SK-N-SH (cell line): ENCODE measurements at regions not wholly inside any gene's neighbourhood (a gene's known extent, or its start where the extent isn't known, plus 50 kb on each side); places are given as distances from the start of the nearest gene placed in this dataset.

ENCODE experiments used
- CTCF ChIA-PET: fragments of 300-600, 350-600 bp; formaldehyde crosslinking; extraction: SDS; loops from one replicate; lab custom pipeline; 2021; lab: Yijun Ruan, JAX
- POLR2A ChIA-PET: fragments of 350-600 bp; sonication (Branson Sonifier 250); formaldehyde crosslinking; extraction: SDS; loops from one replicate; lab custom pipeline; 2020; ENCODE audit warnings: antibody characterized with exemption, inconsistent platforms; lab: Yijun Ruan, JAX
- DNase-seq: peaks from one replicate; pipeline ENCODE4 v3.0.0; 2012
- H2AFZ ChIP-seq: fragments of 200-600 bp; sonication (generic); 2 replicates; pipeline ENCODE4 v1.8.1; 2016; ENCODE audit warnings: antibody characterized with exemption, mild to moderate bottlenecking, low read depth
- H3F3A ChIP-seq: fragments of 200-600 bp; sonication (generic); replicated peaks from 2 replicates; pipeline ENCODE3; 2016; ENCODE audit warnings: antibody characterized with exemption, mild to moderate bottlenecking; ENCODE audit not compliant: insufficient read depth
- H3K27ac ChIP-seq, 2 experiments: fragments of 200-500 bp in 1 of 2; fragments of 200-600 bp in 1 of 2; sonication (Bioruptor generic) in 1 of 2; sonication (generic), shearing (Covaris generic) in 1 of 2; 2 replicates each; pipeline versions ENCODE4 v1.5.1 to v1.6.1; 2014 to 2016; ENCODE audit warnings: low read depth in 2 of 2, inconsistent platforms in 1 of 2, low read length in 1 of 2, mild to moderate bottlenecking in 1 of 2, mixed read lengths in 1 of 2
- H3K27me3 ChIP-seq: fragments of 200-600 bp; sonication (generic), shearing (Covaris generic); 2 replicates; pipeline ENCODE4 v1.6.1; 2016; ENCODE audit warnings: mixed run types; ENCODE audit not compliant: insufficient read depth
- H3K36me3 ChIP-seq, 2 experiments: fragments of 200-500 bp in 1 of 2; fragments of 200-600 bp in 1 of 2; sonication (Bioruptor generic) in 1 of 2; sonication (generic) in 1 of 2; replicated peaks in 1 of 2; 2 replicates each; pipeline versions ENCODE3 to v1.5.1; 2014 to 2016; ENCODE audit warnings: low read length in 1 of 2, mild to moderate bottlenecking in 1 of 2; ENCODE audit not compliant: insufficient read depth in 2 of 2, control insufficient read depth in 1 of 2
- H3K4me1 ChIP-seq, 2 experiments: fragments of 200-500 bp in 1 of 2; fragments of 200-600 bp in 1 of 2; sonication (Bioruptor generic) in 1 of 2; sonication (generic), shearing (Covaris generic) in 1 of 2; 2 replicates each; pipeline versions ENCODE4 v1.5.1 to v1.6.1; 2014 to 2016; ENCODE audit warnings: low read depth in 1 of 2, low read length in 1 of 2, mixed run types in 1 of 2; ENCODE audit not compliant: insufficient read depth in 2 of 2, control insufficient read depth in 1 of 2
- H3K4me2 ChIP-seq: fragments of 200-600 bp; sonication (generic), shearing (Covaris generic); 2 replicates; pipeline ENCODE4 v1.6.1; 2017; ENCODE audit warnings: mixed run types
- H3K4me3 ChIP-seq, 2 experiments: fragments of 200-500 bp in 1 of 2; fragments of 200-600 bp in 1 of 2; sonication (Bioruptor generic) in 1 of 2; sonication (generic), shearing (Covaris generic) in 1 of 2; 2 replicates each; pipeline versions ENCODE4 v1.5.1 to v1.8.1; 2014 to 2016; ENCODE audit warnings: low read depth in 2 of 2, inconsistent platforms in 1 of 2, low read length in 1 of 2, mild to moderate bottlenecking in 1 of 2, mixed read lengths in 1 of 2, moderate library complexity in 1 of 2
- H3K79me2 ChIP-seq: fragments of 200-600 bp; sonication (generic); 2 replicates; pipeline ENCODE4 v1.8.1; 2017; ENCODE audit warnings: mild to moderate bottlenecking; ENCODE audit not compliant: insufficient read depth
- H3K9ac ChIP-seq: fragments of 200-600 bp; sonication (generic); 2 replicates; pipeline ENCODE4 v1.6.1; 2017; ENCODE audit warnings: mixed run types
- H3K9me2 ChIP-seq: fragments of 200-600 bp; sonication (generic); 2 replicates; pipeline ENCODE4 v1.6.1; 2017; ENCODE audit warnings: mixed run types
- H3K9me3 ChIP-seq: fragments of 200-600 bp; sonication (generic); 2 replicates; pipeline ENCODE4 v1.6.1; 2017; ENCODE audit warnings: mixed run types, mild to moderate bottlenecking, moderate library complexity
- H4K20me1 ChIP-seq: fragments of 200-600 bp; sonication (generic); 2 replicates; pipeline ENCODE4 v1.6.1; 2017; ENCODE audit warnings: mild to moderate bottlenecking, mixed run types; ENCODE audit not compliant: insufficient read depth
- CHD2 ChIP-seq: fragments of 150-350 bp; IDR thresholded peaks from 2 replicates; pipeline ENCODE4 v1.6.1; 2018; ENCODE audit warnings: low read length; ENCODE audit not compliant: partially characterized antibody
- CTCF ChIP-seq: fragments of 200-600 bp; sonication (generic); IDR thresholded peaks from 2 replicates; pipeline ENCODE4 v1.6.1; 2017; ENCODE audit warnings: antibody characterized with exemption, mild to moderate bottlenecking, moderate library complexity
- ELF1 ChIP-seq: IDR thresholded peaks from 2 replicates; pipeline ENCODE4 v1.4.0; 2012
- FOSL2 ChIP-seq: IDR thresholded peaks from 2 replicates; pipeline ENCODE4 v1.4.0; 2012; ENCODE audit warnings: low read depth, mild to moderate bottlenecking, moderate library complexity, borderline replicate concordance
- FOXM1 ChIP-seq: IDR thresholded peaks from 2 replicates; pipeline ENCODE4 v1.4.0; 2012; ENCODE audit warnings: low read depth, mild to moderate bottlenecking
- GATA2 ChIP-seq: sonication (generic); formaldehyde crosslinking; IDR thresholded peaks from 2 replicates; pipeline ENCODE4 v1.5.0; 2020; ENCODE audit warnings: mild to moderate bottlenecking, missing genetic modification reagents
- JUND ChIP-seq: IDR thresholded peaks from 2 replicates; pipeline ENCODE4 v1.4.0; 2012
- MXI1 ChIP-seq: IDR thresholded peaks from 2 replicates; pipeline ENCODE4 v1.6.1; 2012; ENCODE audit warnings: mild to moderate bottlenecking, low read depth, low read length, improper control_type of control experiment
- NRF1 ChIP-seq: IDR thresholded peaks from 2 replicates; pipeline ENCODE4 v1.6.1; 2012; ENCODE audit warnings: low read depth, mild to moderate bottlenecking, low read length
- REST ChIP-seq: IDR thresholded peaks from 2 replicates; pipeline ENCODE4 v1.6.1; 2012; ENCODE audit warnings: mild to moderate bottlenecking, low read depth, low read length, moderate library complexity
- TAF1 ChIP-seq: IDR thresholded peaks from 2 replicates; pipeline ENCODE4 v1.6.1; 2012; ENCODE audit warnings: low read depth, mild to moderate bottlenecking, low read length, moderate library complexity, borderline replicate concordance
- TCF12 ChIP-seq: IDR thresholded peaks from 2 replicates; pipeline ENCODE4 v1.4.0; 2012
- TEAD4 ChIP-seq: IDR thresholded peaks from 2 replicates; pipeline ENCODE4 v1.4.0; 2012; ENCODE audit warnings: mild to moderate bottlenecking, borderline replicate concordance; ENCODE audit not compliant: insufficient read depth
- USF2 ChIP-seq: fragments of 150-350 bp; IDR thresholded peaks from 2 replicates; pipeline ENCODE4 v1.6.1; 2017; ENCODE audit warnings: antibody characterized with exemption, low read length, low read depth, borderline replicate concordance
- WGBS: methylation state at CpG from one replicate; pipeline ENCODE4 v1.1.6; 2017; ENCODE audit warnings: low lambda C conversion rate; 5-methylcytosine and 5-hydroxymethylcytosine counted together
- TF ChIP-seq, protein P1 (sequence below): IDR thresholded peaks from 2 replicates; pipeline ENCODE4; 2012

- Histone ChIP-seq H3K4me3 (no peak overlapping the region), H3K27me3 (no peaks in the 10 kb centered on the region), H3K9ac (no peak overlapping the region), H3K36me3 (no peaks in the 10 kb centered on the region), H3K9me2 (0 out of 2 replicates have a peak, but pooled peaks cover 3% of the 10 kb centered on the region), H3F3A (no peaks in the 10 kb centered on the region), H3K79me2 (no peaks in the 10 kb centered on the region), H3K27ac (no peak overlapping the region), H2AFZ (no peak overlapping the region), H4K20me1 (no peaks in the 10 kb centered on the region), H3K9me3 (no peaks in the 10 kb centered on the region), H3K4me1 (no peaks in the 10 kb centered on the region), H3K4me2 (no peak overlapping the region)
- 1% methylated on average over 2 of the region's 2 CpGs for WGBS
- ChIA-PET CTCF (no interaction called here), POLR2A (no interaction called here)
- no peak for TF ChIP-seq FOSL2
- no peak for TF ChIP-seq GATA2 (CRISPR knock-in tag)
- TF ChIP-seq TAF1, result no peak
- TF ChIP-seq TCF12, result no peak
- TF ChIP-seq ELF1, result no peak
- TF ChIP-seq NRF1, result no peak
- no peak for TF ChIP-seq CHD2
- TF ChIP-seq MXI1, result no peak
- no peak for TF ChIP-seq FOXM1
- no peak for TF ChIP-seq CTCF
- TF ChIP-seq TEAD4, result no peak
- no peak for DNase-seq
Observed at GRCh38 chr1:191669629-191670028, 488.6 kb upstream of the RGS18 start.

- Histone ChIP-seq H3K36me3 (no peaks in the 10 kb centered on the region), H3K4me1 (no peaks in the 10 kb centered on the region), H3K4me3 (no peak overlapping the region), H4K20me1 (no peaks in the 10 kb centered on the region), H3K4me2 (no peak overlapping the region), H3K9me2 (0 out of 2 replicates have a peak, but pooled peaks cover 3% of the 10 kb centered on the region), H3K9me3 (no peaks in the 10 kb centered on the region), H3K9ac (no peak overlapping the region), H3F3A (no peaks in the 10 kb centered on the region), H3K79me2 (no peaks in the 10 kb centered on the region), H2AFZ (no peak overlapping the region), H3K27me3 (no peaks in the 10 kb centered on the region), H3K27ac (no peak overlapping the region)
- no peak for TF ChIP-seq REST
- TF ChIP-seq FOSL2, result no peak
- TF ChIP-seq JUND, result no peak
- TF ChIP-seq ELF1, result no peak
- TF ChIP-seq GATA2 (CRISPR knock-in tag), result no peak
- TF ChIP-seq, protein P1, sequence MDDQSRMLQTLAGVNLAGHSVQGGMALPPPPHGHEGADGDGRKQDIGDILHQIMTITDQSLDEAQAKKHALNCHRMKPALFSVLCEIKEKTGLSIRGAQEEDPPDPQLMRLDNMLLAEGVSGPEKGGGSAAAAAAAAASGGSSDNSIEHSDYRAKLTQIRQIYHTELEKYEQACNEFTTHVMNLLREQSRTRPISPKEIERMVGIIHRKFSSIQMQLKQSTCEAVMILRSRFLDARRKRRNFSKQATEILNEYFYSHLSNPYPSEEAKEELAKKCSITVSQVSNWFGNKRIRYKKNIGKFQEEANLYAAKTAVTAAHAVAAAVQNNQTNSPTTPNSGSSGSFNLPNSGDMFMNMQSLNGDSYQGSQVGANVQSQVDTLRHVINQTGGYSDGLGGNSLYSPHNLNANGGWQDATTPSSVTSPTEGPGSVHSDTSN, result no peak
- TF ChIP-seq USF2, result no peak
- 45% methylated on average over 2 of the region's 2 CpGs for WGBS
- ChIA-PET CTCF (no interaction called here), POLR2A (no interaction called here)
- no peak for DNase-seq
Observed at GRCh38 chr1:191671236-191671635, 487.0 kb upstream of the RGS18 start.
